SK-MEL-5 (cell line): ENCODE measurements at regions not wholly inside any gene's neighbourhood (a gene's known extent, or its start where the extent isn't known, plus 50 kb on each side); places are given as distances from the start of the nearest gene placed in this dataset.

Experiments
- DNase-seq: peaks from one replicate; pipeline ENCODE4 v3.0.0-alpha.2; 2016; ENCODE audit warnings: low read depth, low spot score
- in situ Hi-C: cut with HindIII; loops from 2 replicates; pipeline ENCODE4 v1.10.0; 2016; ENCODE audit warnings: low sequenced_read_pairs, high pct_unique_total_duplicates, low pct_unique_long_range_greater_than_20kb

- DNase-seq = no peak
- in situ Hi-C loops = no loop called here
Observed at GRCh38 chr10:94205396-94205831, 157.3 kb downstream of the NOC3L start.

- no peak for DNase-seq
- in situ Hi-C loops = no loop called here
Observed at GRCh38 chr10:94206176-94206575, 156.6 kb downstream of the NOC3L start.

GRCh38 chr10:94208315-94208714 lies 154.4 kb downstream of the NOC3L start:
- in situ Hi-C loops = no loop called here
- DNase-seq = no peak

DNA sequence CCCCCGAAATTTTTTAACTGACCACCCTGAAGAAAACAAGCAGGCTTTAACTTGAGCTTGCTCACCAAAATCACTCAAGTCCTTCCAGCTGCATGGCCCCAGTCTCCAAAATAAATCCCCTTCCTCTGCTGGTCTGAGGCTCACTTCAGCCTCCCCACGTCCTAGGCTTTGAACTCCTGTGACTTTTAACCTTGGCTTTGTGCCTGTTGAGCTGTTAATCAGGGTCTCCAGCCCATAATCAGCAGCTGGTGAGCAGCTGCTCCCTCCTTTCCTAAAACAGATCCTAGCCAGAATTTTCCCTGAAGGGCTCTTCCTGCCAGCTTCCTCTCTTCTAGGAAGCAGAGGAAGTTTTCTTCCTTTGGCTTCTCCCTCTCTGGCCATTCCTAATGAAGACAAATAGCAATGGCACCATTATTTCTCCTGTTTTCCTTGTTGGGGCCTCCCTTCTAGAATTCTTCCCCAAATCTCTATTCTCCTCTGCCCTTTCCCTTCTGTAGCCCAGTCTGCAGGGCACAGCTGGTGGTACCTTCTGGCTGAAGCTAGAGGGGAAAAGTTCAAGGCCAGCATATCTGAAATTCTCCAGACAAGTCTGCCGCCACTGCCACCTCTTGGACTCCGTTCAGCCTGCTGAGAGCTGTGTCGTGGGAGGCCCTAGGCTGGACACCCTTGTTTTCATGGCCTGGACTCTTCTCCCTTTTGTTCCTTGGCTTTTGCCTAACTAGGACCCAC lies 152.1 kb downstream of the NOC3L start:
- in situ Hi-C loops = no loop called here
- DNase-seq = no peak

GRCh38 chr10:94211169-94211510 lies 151.6 kb downstream of the NOC3L start:
- DNase-seq = no peak
- in situ Hi-C loops = no loop called here

DNA sequence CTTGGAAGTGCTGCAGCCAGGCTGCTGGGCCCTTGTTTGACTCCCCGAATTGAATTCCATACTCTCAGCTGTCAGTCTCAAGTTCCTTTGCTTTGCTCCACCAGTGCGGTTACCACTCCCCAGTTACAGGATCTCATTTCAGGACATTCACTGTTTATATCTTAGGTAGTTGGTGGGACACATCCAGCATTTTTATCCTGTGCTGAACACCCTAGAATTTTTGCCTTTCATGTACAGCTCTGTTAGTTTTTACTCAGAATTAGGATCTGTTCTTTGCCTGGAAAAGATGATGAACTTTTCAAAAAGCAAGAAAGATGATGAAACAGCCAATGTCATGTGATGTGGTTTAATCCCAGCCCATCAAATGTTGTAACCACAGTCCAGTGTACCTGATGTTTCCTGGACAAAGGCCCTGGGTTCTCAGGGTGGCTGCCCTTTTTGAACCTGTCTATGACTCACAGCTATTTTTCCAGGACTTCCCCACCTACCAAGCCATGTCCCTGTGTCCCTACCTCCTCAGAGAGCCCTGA lies 149.7 kb downstream of the NOC3L start:
- no peak for DNase-seq
- in situ Hi-C loops = no loop called here

GRCh38 chr10:94213980-94214379 lies 148.8 kb downstream of the NOC3L start:
- in situ Hi-C loops = no loop called here

GRCh38 chr10:94214481-94214893 lies 148.3 kb downstream of the NOC3L start:
- in situ Hi-C loops = no loop called here
- no peak for DNase-seq

More at GRCh38 chr10:94213980-94214379, 148.8 kb downstream of the NOC3L start:
- no peak for DNase-seq

GRCh38 chr10:94216201-94216600 lies 146.5 kb downstream of the NOC3L start:
- DNase-seq = no peak
- in situ Hi-C loops = no loop called here

DNA sequence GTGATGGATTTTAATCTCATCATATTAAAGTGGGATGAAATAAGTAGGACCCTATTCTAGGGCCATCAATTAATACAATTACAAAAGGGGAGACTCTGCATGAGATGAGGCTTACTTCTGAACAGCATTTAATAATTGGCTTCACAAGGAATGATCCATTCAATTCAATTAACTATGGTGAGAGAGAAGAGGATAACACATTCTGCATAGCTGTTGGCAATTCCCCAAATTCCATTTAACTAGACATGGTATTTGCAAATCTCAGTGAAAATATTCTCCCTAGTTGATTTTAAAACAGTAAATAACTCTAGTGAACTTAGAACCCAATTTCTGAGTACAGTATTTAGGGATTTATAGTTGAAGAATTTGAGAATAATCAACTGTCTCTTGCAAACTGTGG lies 145.3 kb downstream of the NOC3L start:
- no peak for DNase-seq
- in situ Hi-C loops = no loop called here

DNA sequence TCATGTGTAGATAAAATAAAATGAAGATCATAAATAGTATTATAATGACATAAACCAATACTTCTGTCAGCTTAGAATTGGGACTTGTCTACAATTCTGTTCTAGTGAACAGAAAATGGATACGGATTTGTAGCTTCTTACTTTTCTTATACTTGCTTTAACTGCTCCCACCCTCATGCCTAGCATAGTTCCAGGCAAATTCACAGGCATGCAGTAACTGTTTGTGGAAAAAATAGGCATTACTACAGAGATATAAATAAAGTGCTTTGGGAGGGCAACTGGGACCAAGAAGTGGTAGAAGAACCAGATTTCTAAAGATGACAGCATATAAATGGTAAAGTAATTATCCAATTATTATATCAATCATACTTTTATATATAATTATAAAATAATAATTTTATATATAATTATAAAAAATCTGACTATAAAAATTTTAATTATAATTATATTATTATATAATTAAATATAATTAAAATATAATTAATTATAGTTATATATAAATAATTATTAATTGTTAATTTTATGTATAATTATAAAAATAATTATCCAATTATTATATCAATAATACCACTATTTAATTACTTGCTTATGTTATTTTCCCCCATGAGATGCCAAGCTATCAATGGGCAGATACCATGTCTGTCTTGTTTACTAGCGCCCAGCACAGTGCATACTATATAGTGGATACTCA lies 144.1 kb downstream of the NOC3L start:
- in situ Hi-C loops = no loop called here
- DNase-seq = no peak

DNA sequence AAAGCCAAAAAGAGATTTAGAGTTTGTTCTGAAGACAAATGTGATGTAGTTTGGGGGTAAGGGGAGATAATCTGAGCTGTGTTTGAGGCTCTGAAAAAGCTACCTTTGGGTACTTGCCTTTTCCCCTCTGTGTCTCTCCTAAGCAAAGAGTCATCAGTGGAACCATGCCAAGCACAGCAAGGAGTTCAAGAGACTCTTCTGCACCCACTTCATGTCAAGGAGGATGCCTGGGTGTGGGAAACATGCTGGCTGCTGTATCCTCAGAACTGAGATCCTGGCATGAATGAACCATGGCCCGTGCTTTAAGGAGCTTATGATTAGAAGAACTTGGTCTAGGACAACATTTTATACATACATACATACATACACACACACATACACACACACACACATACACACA lies 142.9 kb downstream of the NOC3L start:
- in situ Hi-C loops = no loop called here
- DNase-seq = no peak

GRCh38 chr10:94220717-94221116 lies 142.0 kb downstream of the NOC3L start:
- in situ Hi-C loops = no loop called here

DNA sequence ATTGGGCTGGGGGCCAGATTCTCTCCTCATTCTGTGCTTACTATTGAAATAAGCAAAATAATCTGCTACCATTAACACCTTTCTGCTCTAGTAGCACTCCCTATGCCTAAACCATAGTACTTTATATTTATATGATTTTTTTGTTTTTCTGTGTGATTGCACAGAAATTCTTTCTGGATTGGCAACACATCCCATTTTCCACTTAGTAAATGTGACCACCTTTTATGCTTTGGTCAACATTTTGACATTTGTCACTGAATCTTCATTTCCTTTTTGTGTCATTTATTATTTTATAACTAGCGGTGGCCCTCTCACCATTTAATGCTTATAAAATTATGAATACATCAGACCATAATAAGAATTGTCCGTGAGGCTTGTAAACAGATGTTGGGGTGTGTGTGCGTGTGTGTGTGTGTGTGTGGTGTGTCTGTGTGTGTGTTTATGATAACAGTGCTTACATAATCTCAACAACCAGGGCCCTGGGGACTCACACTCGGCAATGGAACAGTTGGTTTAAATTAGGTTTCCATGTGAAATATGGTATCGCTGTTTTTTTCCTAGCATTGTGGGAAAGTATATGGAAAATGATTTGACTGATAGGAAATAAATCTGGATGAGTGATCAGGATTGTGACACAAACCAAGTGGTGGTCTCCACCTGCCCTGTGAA lies 138.9 kb downstream of the NOC3L start:
- no peak for DNase-seq
- in situ Hi-C loops = no loop called here

More at GRCh38 chr10:94220717-94221116, 142.0 kb downstream of the NOC3L start:
- no peak for DNase-seq

DNA sequence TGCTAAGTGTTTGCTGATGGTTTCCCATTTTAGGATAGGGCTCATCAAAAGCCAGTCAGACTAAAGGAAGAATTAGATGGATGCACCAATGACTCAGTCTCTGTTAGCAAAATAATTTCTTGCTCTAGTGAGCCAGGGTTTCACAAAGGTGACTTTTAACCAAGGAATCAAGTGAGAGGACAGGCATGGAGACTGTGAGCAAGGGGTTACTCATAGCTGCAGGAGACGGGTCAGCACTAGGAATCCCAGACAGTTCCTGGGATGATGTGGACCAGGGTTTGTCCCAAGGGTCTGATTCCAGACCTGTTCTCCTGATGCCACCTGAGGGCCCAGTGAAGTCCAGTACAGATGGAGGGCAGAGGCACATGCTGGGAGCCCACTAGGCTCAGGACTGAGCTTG lies 138.1 kb downstream of the NOC3L start:
- in situ Hi-C loops = no loop called here
- no peak for DNase-seq

DNA sequence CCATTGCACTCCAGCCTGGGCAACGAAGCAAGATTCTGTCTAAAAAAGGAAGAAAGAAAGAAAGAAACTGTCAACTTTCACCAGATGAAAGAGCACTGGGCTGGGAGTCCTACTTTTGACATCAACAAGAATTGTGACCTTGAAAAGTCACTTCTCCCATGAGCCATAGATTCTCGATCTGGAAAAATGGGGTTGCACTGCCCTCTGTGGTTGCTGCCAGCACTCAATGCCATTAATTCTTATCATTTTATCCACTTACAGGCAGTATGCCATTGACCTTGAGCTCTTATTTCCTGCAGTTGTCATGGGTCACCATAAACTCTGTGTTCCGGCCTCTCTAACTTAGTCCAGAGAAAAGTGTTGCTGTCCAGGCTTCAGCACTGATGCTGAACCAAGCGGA lies 137.2 kb downstream of the NOC3L start:
- in situ Hi-C loops = no loop called here
- DNase-seq = peak; percentile 49

- in situ Hi-C loops = no loop called here
- DNase-seq = no peak
Observed at GRCh38 chr10:94230134-94230785, 132.5 kb downstream of the NOC3L start.

DNA sequence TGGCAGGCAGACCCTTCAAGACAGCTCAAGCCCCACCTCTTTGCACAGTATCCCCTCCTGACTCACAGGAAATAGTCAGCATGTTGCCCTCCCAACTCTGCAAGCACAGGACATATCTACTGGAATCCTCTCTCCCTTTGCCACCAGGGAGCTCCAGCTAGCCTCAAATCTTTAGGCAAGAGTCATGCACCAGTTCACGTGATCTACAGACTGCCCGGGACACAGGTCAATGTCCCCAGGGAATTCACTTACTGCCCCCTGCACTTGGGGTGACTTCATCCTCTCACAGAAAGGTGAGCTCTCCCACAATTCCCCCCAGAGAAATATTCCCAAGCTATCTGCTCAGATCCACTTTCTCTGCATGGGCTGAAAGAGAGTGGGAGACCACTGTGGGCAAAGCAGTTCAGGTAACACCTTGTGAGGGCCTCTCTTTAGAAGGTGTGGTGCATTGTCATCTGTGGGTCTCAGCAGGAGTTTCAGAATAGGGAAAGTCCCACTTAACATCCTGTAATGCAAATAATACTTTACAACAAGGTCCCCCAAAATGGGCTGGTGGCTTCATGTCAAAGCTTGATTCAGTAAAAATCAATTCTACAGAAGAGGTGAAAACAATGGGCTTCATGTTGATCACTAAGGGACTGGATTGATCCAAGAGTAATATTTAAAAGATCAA lies 129.9 kb downstream of the NOC3L start:
- in situ Hi-C loops = no loop called here
- DNase-seq = peak; percentile 43
